Naive thymus-derived CD4-positive, alpha-beta T cell (primary cell): ENCODE measurements at regions not wholly inside any gene's neighbourhood (a gene's known extent, or its start where the extent isn't known, plus 50 kb on each side); places are given as distances from the start of the nearest gene placed in this dataset.
A peak's percentile ranks its signal among the peaks of the same experiment; 100 is the strongest.
"Not testable (repeated sequence)": the region's sequence is repeated elsewhere in the genome, so short reads cannot be mapped to it uniquely, and the experiment has no call there.

ENCODE experiments used
- ATAC-seq: fragments of 150-1000 bp; cut with Tn5 transposase; 2 replicates; pipeline ENCODE4 v1.10.0; 2021; ENCODE audit warnings: mild to moderate bottlenecking, moderate library complexity
- CTCF ChIA-PET: fragments of 350-600 bp; sonication (Branson Sonifier 250); formaldehyde crosslinking; loops from one replicate; lab custom pipeline; 2021; ENCODE audit warnings: antibody characterized with exemption; lab: Charles Lee
- POLR2A ChIA-PET: fragments of 350-600 bp; sonication (Branson Sonifier 250); formaldehyde crosslinking; loops from one replicate; lab custom pipeline; 2021; ENCODE audit warnings: antibody characterized with exemption, inconsistent platforms; lab: Charles Lee
- DNase-seq, 9 donors: peaks; one replicate each; pipeline versions ENCODE4 v3.0.0 to v3.0.0-alpha.2; 2020 to 2022; ENCODE audit warnings: mixed read lengths in 1 of 9
- H3K27ac ChIP-seq: one replicate; pipeline ENCODE4 v1.7.0; 2013; ENCODE audit warnings: mild to moderate bottlenecking, low read depth, low read length, moderate library complexity
- H3K27me3 ChIP-seq, 2 donors: one replicate each; pipeline ENCODE4 v1.7.0; 2013; ENCODE audit warnings: low read length in 2 of 2, mild to moderate bottlenecking in 2 of 2, moderate library complexity in 2 of 2; ENCODE audit not compliant: control insufficient read depth in 2 of 2, insufficient read depth in 2 of 2
- H3K36me3 ChIP-seq, 3 experiments: 1 replicate in 2 of 3; 2 replicates in 1 of 3; pipeline ENCODE4 v1.7.0; 2013; ENCODE audit warnings: low read length in 3 of 3, mild to moderate bottlenecking in 3 of 3, moderate library complexity in 1 of 3; ENCODE audit not compliant: insufficient read depth in 3 of 3, control insufficient read depth in 2 of 3
- H3K4me1 ChIP-seq, 2 donors: one replicate each; pipeline ENCODE4 v1.7.0; 2013; ENCODE audit warnings: low read length in 2 of 2, mild to moderate bottlenecking in 2 of 2, moderate library complexity in 1 of 2; ENCODE audit not compliant: control insufficient read depth in 2 of 2, insufficient read depth in 2 of 2
- H3K4me3 ChIP-seq: 2 replicates; pipeline ENCODE4 v1.7.0; 2013; ENCODE audit warnings: mild to moderate bottlenecking, low read length
- H3K9me3 ChIP-seq, 3 experiments: 1 replicate in 2 of 3; 2 replicates in 1 of 3; pipeline ENCODE4 v1.7.0; 2013; ENCODE audit warnings: low read length in 3 of 3; ENCODE audit not compliant: control insufficient read depth in 2 of 3
- H3K27ac Mint-ChIP-seq, 9 donors: one replicate each; pipeline ENCODE4 v1.8.0; 2020 to 2022; ENCODE audit warnings: mixed read lengths in 9 of 9, mild to moderate bottlenecking in 8 of 9, moderate library complexity in 5 of 9, inconsistent platforms in 2 of 9
- H3K27me3 Mint-ChIP-seq, 5 donors: one replicate each; pipeline ENCODE4 v1.8.0; 2021 to 2022; ENCODE audit warnings: mixed read lengths in 5 of 5, mild to moderate bottlenecking in 1 of 5
- H3K36me3 Mint-ChIP-seq, 5 donors: one replicate each; pipeline ENCODE4 v1.8.0; 2020 to 2022; ENCODE audit warnings: mixed read lengths in 5 of 5, mild to moderate bottlenecking in 3 of 5, inconsistent platforms in 1 of 5
- H3K4me1 Mint-ChIP-seq, 7 donors: one replicate each; pipeline ENCODE4 v1.8.0; 2020 to 2022; ENCODE audit warnings: mixed read lengths in 7 of 7, mild to moderate bottlenecking in 3 of 7, inconsistent platforms in 1 of 7
- H3K4me3 Mint-ChIP-seq, 10 donors: one replicate each; pipeline ENCODE4 v1.8.0; 2020 to 2022; ENCODE audit warnings: mild to moderate bottlenecking in 10 of 10, mixed read lengths in 10 of 10, moderate library complexity in 6 of 10, inconsistent platforms in 2 of 10
- H3K9me3 Mint-ChIP-seq, 11 donors: one replicate each; pipeline ENCODE4 v1.8.0; 2020 to 2022; ENCODE audit warnings: mixed read lengths in 11 of 11, mild to moderate bottlenecking in 4 of 11, inconsistent platforms in 1 of 11, moderate library complexity in 1 of 11
- intact Hi-C, 2 donors: fragments of 100-400 bp; cut with micrococcal nuclease; formaldehyde crosslinking; loops; one replicate each; pipeline ENCODE4 v1.15.1; 2023

- H3K27me3 Mint-ChIP-seq, H3K27ac Mint-ChIP-seq, H3K27me3 ChIP-seq, POLR2A ChIA-PET, DNase-seq, intact Hi-C loops, ATAC-seq, H3K9me3 ChIP-seq, H3K4me3 ChIP-seq, H3K27ac ChIP-seq, H3K9me3 Mint-ChIP-seq, CTCF ChIA-PET, H3K4me1 ChIP-seq, H3K36me3 ChIP-seq: not testable (repeated sequence)
- H3K4me1 Mint-ChIP-seq = peaks cover 14 to 31% (median 26%) of the 10 kb centered on the region in 7 donors
- peak overlapping the region in 7 of 10 donors; percentile 21 to 61 (median 42) for H3K4me3 Mint-ChIP-seq
- peaks cover 0 to 11% (median 0%) of the 10 kb centered on the region in 5 donors for H3K36me3 Mint-ChIP-seq
Observed at GRCh38 chr22:22296047-22296446, 51.5 kb downstream of the VPREB1 start.

- not testable (repeated sequence) for ATAC-seq
Observed at GRCh38 chr22:22297159-22297793, 52.7 kb downstream of the VPREB1 start.

DNA sequence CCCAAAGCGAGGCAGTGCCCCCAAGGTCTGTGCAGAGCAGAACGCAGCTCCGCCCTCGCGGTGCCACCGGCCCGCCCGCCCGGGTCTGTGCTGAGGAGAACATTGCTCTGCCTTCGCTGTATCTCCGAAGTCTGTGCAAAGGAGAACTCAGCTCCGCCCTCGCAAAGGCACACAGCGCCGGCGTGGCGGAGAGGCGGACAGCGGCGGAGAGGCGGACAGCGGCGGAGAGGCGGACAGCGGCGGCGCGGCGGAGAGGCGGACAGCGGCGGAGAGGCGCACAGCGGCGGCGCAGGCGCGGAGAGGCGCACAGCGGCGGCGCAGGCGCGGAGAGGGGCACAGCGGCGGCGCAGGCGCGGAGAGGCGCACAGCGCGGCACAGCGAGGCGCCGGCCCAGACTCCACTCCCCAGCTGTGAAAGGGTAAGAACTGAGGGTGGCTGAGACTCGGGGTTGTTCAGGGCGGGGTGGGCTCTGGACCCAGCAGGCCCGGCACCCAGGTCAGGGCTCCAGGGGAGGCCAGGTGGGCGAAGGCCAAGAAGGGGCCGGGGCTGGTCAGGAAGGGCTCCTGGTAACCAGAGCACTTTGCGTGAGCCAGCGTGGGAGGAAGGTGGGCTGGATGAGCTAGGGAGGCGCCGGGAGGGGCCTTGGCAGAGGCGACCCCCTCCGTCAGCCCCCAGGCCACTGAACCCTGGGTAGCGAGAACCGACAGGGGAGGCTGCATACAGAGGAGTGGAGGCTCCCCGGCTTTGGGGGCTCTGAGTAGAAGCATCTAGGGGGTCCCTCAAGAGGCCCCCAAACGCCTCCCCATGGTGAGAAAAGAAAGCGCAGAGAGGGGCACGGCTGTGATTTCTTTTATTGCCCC, 53.4 kb downstream of the VPREB1 start:
- peak; percentile 100 for ATAC-seq
- ChIA-PET CTCF (interaction anchor here (0.7 to 0.8 kb wide), 2 partner anchors 97 to 1311 kb away, joined by 4 read pairs; no protein-coding TSS in a partner anchor), POLR2A (interaction anchor here (0.6 kb wide), 1 partner anchor 211 kb away, joined by 5 read pairs; no protein-coding TSS in a partner anchor)
- not testable (repeated sequence) for H3K9me3 Mint-ChIP-seq, H3K9me3 ChIP-seq, H3K36me3 ChIP-seq, H3K27me3 ChIP-seq, H3K4me1 ChIP-seq, H3K27me3 Mint-ChIP-seq
- peaks cover 19 to 46% (median 33%) of the 10 kb centered on the region in 7 donors for H3K4me1 Mint-ChIP-seq
- H3K27ac Mint-ChIP-seq = peak overlapping the region in 8 of 9 donors; percentile 54 to 89 (median 76)
- peak; percentile 61 to 91 (median 86) for DNase-seq
- intact Hi-C loops = loop anchor here (1.0 to 2.0 kb wide), 3 partner anchors 87 to 142 kb away; no protein-coding TSS in a partner anchor
- Histone ChIP-seq H3K4me3 (peak overlapping the region; percentile 73), H3K27ac (peak overlapping the region; percentile 74)
- H3K36me3 Mint-ChIP-seq = peaks cover 0 to 11% (median 0%) of the 10 kb centered on the region in 5 donors
- H3K4me3 Mint-ChIP-seq = peak overlapping the region; percentile 80 to 94 (median 87)

More at GRCh38 chr22:22297159-22297793, 52.7 kb downstream of the VPREB1 start:
- DNase-seq, intact Hi-C loops, H3K36me3 ChIP-seq, H3K27me3 ChIP-seq, H3K27me3 Mint-ChIP-seq, H3K9me3 Mint-ChIP-seq, H3K4me1 ChIP-seq, H3K9me3 ChIP-seq: not testable (repeated sequence)
- Mint-ChIP-seq H3K4me3 (peak overlapping the region; percentile 80 to 94 (median 87)), H3K4me1 (peaks cover 19 to 43% (median 32%) of the 10 kb centered on the region in 7 donors), H3K36me3 (peaks cover 0 to 11% (median 0%) of the 10 kb centered on the region in 5 donors), H3K27ac (peak overlapping the region in 7 of 9 donors; percentile 54 to 89 (median 72))
- peak overlapping the region; percentile 74 for H3K27ac ChIP-seq
- peak overlapping the region; percentile 61 for H3K4me3 ChIP-seq
- CTCF ChIA-PET = interaction anchor here (0.7 kb wide), 1 partner anchor 1310 kb away, joined by 4 read pairs; no protein-coding TSS in a partner anchor
- POLR2A ChIA-PET = interaction anchor here (0.6 kb wide), 1 partner anchor 212 kb away, joined by 5 read pairs; no protein-coding TSS in a partner anchor

- CTCF ChIA-PET = interaction anchor here (0.8 kb wide), 1 partner anchor 97 kb away, joined by 4 read pairs; no protein-coding TSS in a partner anchor
- Histone ChIP-seq H3K4me3 (peak overlapping the region; percentile 73), H3K27ac (peak overlapping the region; percentile 74)
- H3K36me3 ChIP-seq, H3K9me3 ChIP-seq, H3K36me3 Mint-ChIP-seq, POLR2A ChIA-PET, H3K9me3 Mint-ChIP-seq, H3K27me3 Mint-ChIP-seq, H3K27me3 ChIP-seq, ATAC-seq, DNase-seq, H3K4me1 ChIP-seq: not testable (repeated sequence)
- intact Hi-C loops = loop anchor here (1.0 to 2.0 kb wide), 3 partner anchors 88 to 142 kb away; no protein-coding TSS in a partner anchor
- peak overlapping the region in 6 of 9 donors; percentile 62 to 81 (median 74) for H3K27ac Mint-ChIP-seq
- peak overlapping the region; percentile 80 to 94 (median 87) for H3K4me3 Mint-ChIP-seq
- H3K4me1 Mint-ChIP-seq = peaks cover 19 to 46% (median 33%) of the 10 kb centered on the region in 7 donors
Observed at GRCh38 chr22:22298654-22299009, 54.0 kb downstream of the VPREB1 start.

DNA sequence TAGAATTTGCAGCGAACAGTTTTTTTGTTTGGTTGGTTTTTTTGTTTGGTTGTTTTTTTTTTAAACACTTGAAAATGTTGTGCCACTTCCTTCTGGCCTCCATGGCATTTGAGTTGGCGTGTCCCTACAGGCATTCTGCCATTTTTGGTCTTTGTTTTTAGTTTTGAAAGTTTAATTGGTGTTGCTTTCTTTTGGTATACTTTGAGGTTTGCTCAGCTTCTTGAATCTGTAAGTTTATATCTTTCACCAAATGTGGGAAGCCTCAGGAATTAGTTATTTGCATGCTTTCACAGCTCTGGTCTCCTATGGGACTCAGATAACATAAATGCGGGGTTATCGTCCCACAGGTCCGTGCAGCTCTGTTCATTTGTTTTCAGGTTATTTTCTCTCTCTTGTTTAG, 55.9 kb downstream of the VPREB1 start:
- ATAC-seq, H3K9me3 ChIP-seq, H3K27me3 ChIP-seq, H3K27ac Mint-ChIP-seq, DNase-seq, H3K4me1 ChIP-seq, H3K36me3 ChIP-seq, H3K9me3 Mint-ChIP-seq, intact Hi-C loops, CTCF ChIA-PET, H3K4me3 ChIP-seq, H3K27me3 Mint-ChIP-seq, H3K27ac ChIP-seq, POLR2A ChIA-PET: not testable (repeated sequence)
- H3K4me3 Mint-ChIP-seq = peak overlapping the region in 4 of 10 donors; percentile 10 to 57 (median 52)
- peaks cover 4 to 15% (median 7%) of the 10 kb centered on the region in 5 donors for H3K36me3 Mint-ChIP-seq
- peaks cover 24 to 46% (median 33%) of the 10 kb centered on the region in 7 donors for H3K4me1 Mint-ChIP-seq

- H3K9me3 Mint-ChIP-seq, POLR2A ChIA-PET, CTCF ChIA-PET, H3K27me3 ChIP-seq, H3K27ac ChIP-seq, H3K27me3 Mint-ChIP-seq, H3K9me3 ChIP-seq, H3K36me3 ChIP-seq, intact Hi-C loops, ATAC-seq, H3K4me3 ChIP-seq, DNase-seq, H3K4me1 ChIP-seq: not testable (repeated sequence)
- peak overlapping the region in 6 of 10 donors; percentile 14 to 57 (median 46) for H3K4me3 Mint-ChIP-seq
- H3K36me3 Mint-ChIP-seq = peaks cover 4 to 19% (median 8%) of the 10 kb centered on the region in 5 donors
- peaks cover 24 to 42% (median 31%) of the 10 kb centered on the region in 7 donors for H3K4me1 Mint-ChIP-seq
- H3K27ac Mint-ChIP-seq = peak overlapping the region in 2 of 9 donors; percentile 2 to 62
Observed at GRCh38 chr22:22300946-22301345, 56.4 kb downstream of the VPREB1 start.
